H1 (cell line): ENCODE measurements at regions not wholly inside any gene's neighbourhood (a gene's known extent, or its start where the extent isn't known, plus 50 kb on each side); places are given as distances from the start of the nearest gene placed in this dataset.

ENCODE experiments used
- BCL11A ChIP-seq, 2 experiments: IDR thresholded peaks; one replicate each; pipeline ENCODE4 v1.6.1; 2011; ENCODE audit warnings: low read depth in 2 of 2, low read length in 2 of 2, mild to moderate bottlenecking in 2 of 2
- CBX5 ChIP-seq: fragments of 300-800, 300-1000 bp; sonication (generic); IDR thresholded peaks from 2 replicates; pipeline ENCODE4 v1.7.1; 2016; ENCODE audit warnings: antibody characterized with exemption, low read length, low read depth
- EZH2 ChIP-seq: fragments of 200-600 bp; sonication (generic); IDR thresholded peaks from 2 replicates; pipeline ENCODE4 v1.7.1; 2012; ENCODE audit warnings: low read depth, mild to moderate bottlenecking, moderate library complexity, low read length, inconsistent platforms; ENCODE audit not compliant: severe bottlenecking
- KDM4A ChIP-seq: IDR thresholded peaks from one replicate; pipeline ENCODE4 v1.7.1; 2012; ENCODE audit warnings: low read depth, mild to moderate bottlenecking, moderate library complexity, low read length, inconsistent platforms; ENCODE audit not compliant: severe bottlenecking
- SUZ12 ChIP-seq: fragments of 200-600 bp; sonication (generic); IDR thresholded peaks from 2 replicates; pipeline ENCODE4 v1.6.1; 2012; ENCODE audit warnings: mild to moderate bottlenecking, inconsistent platforms, low read length, moderate library complexity, mixed read lengths
- TF ChIP-seq, protein P1 (sequence below): IDR thresholded peaks from 2 replicates; pipeline ENCODE4 v1.6.1; 2011; ENCODE audit warnings: low read depth, mild to moderate bottlenecking, low read length; ENCODE audit not compliant: insufficient read depth
- TF ChIP-seq, protein P2 (sequence below): IDR thresholded peaks from 2 replicates; pipeline ENCODE4 v1.6.1; 2011; ENCODE audit warnings: low read length, improper control_type of control experiment

DNA sequence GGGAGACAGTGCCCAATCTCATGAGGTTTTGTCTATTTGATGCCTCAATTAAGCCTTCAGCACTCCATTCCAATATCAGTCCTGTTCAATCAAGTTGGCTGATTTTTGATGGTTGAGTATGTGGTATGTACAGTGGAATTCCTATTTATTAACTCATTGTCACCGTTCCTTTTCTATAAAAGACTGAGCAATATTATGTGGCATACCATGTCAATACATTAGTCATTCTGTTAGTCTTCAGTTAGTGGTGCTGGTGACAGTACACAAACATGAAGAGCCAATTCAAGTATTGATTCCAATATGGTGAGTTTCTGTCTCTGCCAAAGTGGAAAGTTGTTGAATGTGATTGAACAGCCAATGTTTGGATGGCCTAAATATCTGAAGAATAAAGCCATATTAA, 1343.9 kb downstream of the SUCLG1 start (continued):
- TF ChIP-seq KDM4A: no peak
- TF ChIP-seq, protein P1, sequence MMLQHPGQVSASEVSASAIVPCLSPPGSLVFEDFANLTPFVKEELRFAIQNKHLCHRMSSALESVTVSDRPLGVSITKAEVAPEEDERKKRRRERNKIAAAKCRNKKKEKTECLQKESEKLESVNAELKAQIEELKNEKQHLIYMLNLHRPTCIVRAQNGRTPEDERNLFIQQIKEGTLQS: no peak
- TF ChIP-seq, protein P2, sequence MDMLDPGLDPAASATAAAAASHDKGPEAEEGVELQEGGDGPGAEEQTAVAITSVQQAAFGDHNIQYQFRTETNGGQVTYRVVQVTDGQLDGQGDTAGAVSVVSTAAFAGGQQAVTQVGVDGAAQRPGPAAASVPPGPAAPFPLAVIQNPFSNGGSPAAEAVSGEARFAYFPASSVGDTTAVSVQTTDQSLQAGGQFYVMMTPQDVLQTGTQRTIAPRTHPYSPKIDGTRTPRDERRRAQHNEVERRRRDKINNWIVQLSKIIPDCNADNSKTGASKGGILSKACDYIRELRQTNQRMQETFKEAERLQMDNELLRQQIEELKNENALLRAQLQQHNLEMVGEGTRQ: no peak
- TF ChIP-seq EZH2: no peak
- TF ChIP-seq CBX5: no peak
- no peak for TF ChIP-seq BCL11A (IDR thresholded peaks at IDR 0.05; ENCODE audit: low read depth in 2 of 2, low read length in 2 of 2)
- TF ChIP-seq SUZ12: no peak
